ENCODE measurements at regions not wholly inside any gene's neighbourhood (a gene's known extent, or its start where the extent isn't known, plus 50 kb on each side); places are given as distances from the start of the nearest gene placed in this dataset.

GRCh38 chr9:79868567-79869189 is 296.9 kb downstream of the TLE4 start:
- TF ChIP-seq CTCF (IDR thresholded peaks at IDR 0.05; ENCODE audit: unreplicated experiment): no peak
- Mint-ChIP-seq H3K9me3 (ENCODE audit: unreplicated experiment) (peaks cover 8% of the 10 kb centered on the region), H3K27me3 (ENCODE audit: insufficient read depth, unreplicated experiment) (no peaks in the 10 kb centered on the region), H3K27ac (ENCODE audit: low read depth, unreplicated experiment) (no peak overlapping the region), H3K4me3 (ENCODE audit: unreplicated experiment) (no peak overlapping the region), H3K4me1 (ENCODE audit: insufficient read depth, unreplicated experiment) (no peaks in the 10 kb centered on the region), H3K36me3 (ENCODE audit: insufficient read depth, unreplicated experiment) (no peaks in the 10 kb centered on the region)
- intact Hi-C loops (cut with micrococcal nuclease): no loop called here
- BruUV-seq (replicated peaks): no TSS peak
- ChIA-PET POLR2A (no interaction called here), CTCF (no interaction called here)
- no peak for DNase-seq (ENCODE audit: unreplicated experiment)

GRCh38 chr9:79862921-79863890 is 291.4 kb downstream of the TLE4 start:
- ChIA-PET CTCF (no interaction called here), POLR2A (no interaction called here)
- intact Hi-C loops (cut with micrococcal nuclease): no loop called here
- no peak for DNase-seq (ENCODE audit: unreplicated experiment)
- H3K27ac Mint-ChIP-seq (ENCODE audit: low read depth, unreplicated experiment): no peak overlapping the region
- no peaks in the 10 kb centered on the region for H3K4me1 Mint-ChIP-seq (ENCODE audit: insufficient read depth, unreplicated experiment)
- H3K9me3 Mint-ChIP-seq (ENCODE audit: unreplicated experiment): peaks cover 8% of the 10 kb centered on the region
- no peaks in the 10 kb centered on the region for H3K27me3 Mint-ChIP-seq (ENCODE audit: insufficient read depth, unreplicated experiment)
- no peak overlapping the region for H3K4me3 Mint-ChIP-seq (ENCODE audit: unreplicated experiment)
- no peaks in the 10 kb centered on the region for H3K36me3 Mint-ChIP-seq (ENCODE audit: insufficient read depth, unreplicated experiment)
- BruUV-seq (replicated peaks): no TSS peak
- TF ChIP-seq CTCF (IDR thresholded peaks at IDR 0.05; ENCODE audit: unreplicated experiment): no peak

- no peaks in the 10 kb centered on the region for H3K27me3 Mint-ChIP-seq (ENCODE audit: insufficient read depth, unreplicated experiment)
- BruUV-seq (replicated peaks): no TSS peak
- no peak for TF ChIP-seq CTCF (IDR thresholded peaks at IDR 0.05; ENCODE audit: unreplicated experiment)
- H3K4me3 Mint-ChIP-seq (ENCODE audit: unreplicated experiment): peak overlapping the region; percentile 35
- intact Hi-C loops (cut with micrococcal nuclease): no loop called here
- DNase-seq (ENCODE audit: unreplicated experiment): peak; percentile 42
- H3K4me1 Mint-ChIP-seq (ENCODE audit: insufficient read depth, unreplicated experiment): peaks cover 7% of the 10 kb centered on the region
- no peaks in the 10 kb centered on the region for H3K9me3 Mint-ChIP-seq (ENCODE audit: unreplicated experiment)
- H3K27ac Mint-ChIP-seq (ENCODE audit: low read depth, unreplicated experiment): no peak overlapping the region
- ChIA-PET POLR2A (no interaction called here), CTCF (interaction anchor here (0.7 kb wide), 1 partner anchor 50 kb away, joined by 4 read pairs; no protein-coding TSS in a partner anchor)
- H3K36me3 Mint-ChIP-seq (ENCODE audit: insufficient read depth, unreplicated experiment): no peaks in the 10 kb centered on the region
Observed at GRCh38 chr9:79858508-79858907, 286.7 kb downstream of the TLE4 start.

- no peak overlapping the region for H3K4me3 Mint-ChIP-seq (ENCODE audit: unreplicated experiment)
- ChIA-PET POLR2A (no interaction called here), CTCF (interaction anchor here (0.7 kb wide), 1 partner anchor 49 kb away, joined by 4 read pairs; no protein-coding TSS in a partner anchor)
- H3K27ac Mint-ChIP-seq (ENCODE audit: low read depth, unreplicated experiment): no peak overlapping the region
- BruUV-seq (replicated peaks): no TSS peak
- no peaks in the 10 kb centered on the region for H3K9me3 Mint-ChIP-seq (ENCODE audit: unreplicated experiment)
- intact Hi-C loops (cut with micrococcal nuclease): no loop called here
- no peak for TF ChIP-seq CTCF (IDR thresholded peaks at IDR 0.05; ENCODE audit: unreplicated experiment)
- no peak for DNase-seq (ENCODE audit: unreplicated experiment)
- H3K4me1 Mint-ChIP-seq (ENCODE audit: insufficient read depth, unreplicated experiment): peaks cover 7% of the 10 kb centered on the region
- H3K36me3 Mint-ChIP-seq (ENCODE audit: insufficient read depth, unreplicated experiment): no peaks in the 10 kb centered on the region
- no peaks in the 10 kb centered on the region for H3K27me3 Mint-ChIP-seq (ENCODE audit: insufficient read depth, unreplicated experiment)
Observed at GRCh38 chr9:79857188-79857587, 285.4 kb downstream of the TLE4 start.

All from MCF 10A (cell line).